ENCODE measurements at regions not wholly inside any gene's neighbourhood (a gene's known extent, or its start where the extent isn't known, plus 50 kb on each side); places are given as distances from the start of the nearest gene placed in this dataset.
A peak's percentile ranks its signal among the peaks of the same experiment; 100 is the strongest.
"Not testable (repeated sequence)": the region's sequence is repeated elsewhere in the genome, so short reads cannot be mapped to it uniquely, and the experiment has no call there.

DNA sequence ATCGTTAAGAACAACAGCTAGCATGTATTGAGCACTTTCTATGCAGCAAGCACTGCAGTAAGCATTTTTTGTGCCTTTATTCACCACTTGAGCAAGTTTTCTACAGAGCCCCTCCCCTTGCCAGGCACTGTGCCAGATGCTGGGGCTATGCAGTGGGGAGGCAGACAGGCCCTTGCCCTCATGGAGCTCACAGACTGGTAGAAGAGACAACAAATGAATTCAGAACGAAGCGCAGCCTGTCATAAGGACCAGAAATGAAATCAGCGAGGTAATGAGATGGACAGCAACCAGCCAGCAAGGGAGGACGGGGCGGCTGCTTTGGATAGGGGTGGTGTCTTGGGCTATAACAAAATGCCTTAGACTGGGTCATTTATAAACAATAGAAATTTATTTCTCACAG, 68.8 kb downstream of the C9orf50 start:
- no peak overlapping the region for H3K4me3 Mint-ChIP-seq
- DNase-seq (no peak), ATAC-seq (no peak)
- no peaks in the 10 kb centered on the region for H3K9me3 Mint-ChIP-seq (ENCODE audit: low read depth)
- CTCF ChIA-PET, result interaction anchor here (0.7 kb wide), 1 partner anchor 10 kb away, joined by 3 read pairs; no protein-coding TSS in a partner anchor
- POLR2A ChIA-PET, result no interaction called here
- peaks cover 3% of the 10 kb centered on the region for H3K4me1 Mint-ChIP-seq
- intact Hi-C loops (cut with DNase I, micrococcal nuclease), result no loop called here
- H3K36me3 Mint-ChIP-seq (ENCODE audit: low read depth), result no peaks in the 10 kb centered on the region
- H3K27me3 Mint-ChIP-seq, result peaks cover 21% of the 10 kb centered on the region
- H3K27ac Mint-ChIP-seq, result no peak overlapping the region

DNA sequence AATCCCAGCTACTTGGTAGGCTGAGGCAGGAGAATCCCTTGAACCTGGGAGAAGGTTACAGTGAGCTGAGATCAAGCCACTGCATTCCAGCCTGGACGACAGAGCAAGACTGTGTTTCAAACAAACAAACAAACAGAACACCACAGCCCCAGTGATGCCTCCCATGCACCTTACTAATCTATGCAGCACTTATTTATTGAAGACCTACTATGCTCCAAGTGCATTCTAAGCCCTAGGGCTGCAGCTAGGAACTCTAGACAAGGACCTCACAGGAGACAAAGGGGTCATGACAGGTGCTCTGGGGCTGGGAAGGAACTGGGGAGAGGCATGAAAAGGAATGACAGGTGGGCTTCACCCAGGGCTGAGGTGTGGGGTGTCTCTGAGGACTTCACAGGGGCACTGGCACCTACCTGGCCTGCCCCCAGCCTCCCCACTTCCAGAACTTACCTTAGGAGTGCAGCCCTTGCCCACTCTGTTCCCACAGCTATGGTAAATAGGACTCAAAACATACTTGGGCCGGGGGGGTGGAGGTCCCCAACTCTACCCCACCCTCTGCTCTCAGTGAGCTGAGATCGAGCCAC, 69.4 kb downstream of the C9orf50 start:
- H3K27ac Mint-ChIP-seq, result no peak overlapping the region

DNA sequence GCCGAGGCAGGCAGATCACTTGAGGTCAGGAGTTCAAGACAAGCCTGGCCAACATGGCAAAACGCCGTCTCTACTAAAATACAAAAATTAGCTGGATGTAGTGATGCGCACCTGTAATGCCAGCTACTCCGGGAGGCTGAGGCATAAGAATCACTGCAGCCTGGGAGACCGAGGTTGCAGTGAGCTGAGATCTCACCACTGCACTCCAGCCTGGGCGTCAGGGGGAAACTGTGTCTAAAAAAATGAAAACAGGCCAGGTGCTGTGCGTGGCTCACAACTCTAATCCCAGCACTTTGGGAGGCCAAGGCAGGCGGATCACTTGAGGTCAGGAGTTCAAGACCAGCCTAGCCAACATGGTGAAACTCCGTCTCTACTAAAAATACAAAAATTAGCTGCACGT, 69.9 kb downstream of the C9orf50 start:
- H3K27me3 Mint-ChIP-seq, result peaks cover 21% of the 10 kb centered on the region
- H3K36me3 Mint-ChIP-seq (ENCODE audit: low read depth); H3K9me3 Mint-ChIP-seq (ENCODE audit: low read depth); DNase-seq; intact Hi-C loops (cut with DNase I, micrococcal nuclease); H3K4me3 Mint-ChIP-seq; H3K27ac Mint-ChIP-seq; H3K4me1 Mint-ChIP-seq; ATAC-seq: not testable (repeated sequence)
- POLR2A ChIA-PET, result interaction anchor here (0.7 kb wide), 1 partner anchor 1039 kb away, joined by 6 read pairs; no protein-coding TSS in a partner anchor
- CTCF ChIA-PET, result interaction anchor here (0.6 to 1.2 kb wide), 2 partner anchors 31 to 122 kb away, joined by 3 to 4 read pairs; no protein-coding TSS in a partner anchor

More for the DNA sequence above, 69.4 kb downstream of the C9orf50 start:
- Mint-ChIP-seq H3K4me3 (no peak overlapping the region), H3K27me3 (peaks cover 21% of the 10 kb centered on the region), H3K4me1 (peaks cover 3% of the 10 kb centered on the region), H3K9me3 (ENCODE audit: low read depth) (no peaks in the 10 kb centered on the region), H3K36me3 (ENCODE audit: low read depth) (no peaks in the 10 kb centered on the region)
- ATAC-seq (no peak), DNase-seq (no peak)
- intact Hi-C loops (cut with DNase I, micrococcal nuclease), result no loop called here
- CTCF ChIA-PET, result interaction anchor here (0.6 to 1.2 kb wide), 2 partner anchors 30 to 123 kb away, joined by 3 to 4 read pairs; no protein-coding TSS in a partner anchor
- POLR2A ChIA-PET, result interaction anchor here (0.7 kb wide), 1 partner anchor 1040 kb away, joined by 6 read pairs; no protein-coding TSS in a partner anchor

DNA sequence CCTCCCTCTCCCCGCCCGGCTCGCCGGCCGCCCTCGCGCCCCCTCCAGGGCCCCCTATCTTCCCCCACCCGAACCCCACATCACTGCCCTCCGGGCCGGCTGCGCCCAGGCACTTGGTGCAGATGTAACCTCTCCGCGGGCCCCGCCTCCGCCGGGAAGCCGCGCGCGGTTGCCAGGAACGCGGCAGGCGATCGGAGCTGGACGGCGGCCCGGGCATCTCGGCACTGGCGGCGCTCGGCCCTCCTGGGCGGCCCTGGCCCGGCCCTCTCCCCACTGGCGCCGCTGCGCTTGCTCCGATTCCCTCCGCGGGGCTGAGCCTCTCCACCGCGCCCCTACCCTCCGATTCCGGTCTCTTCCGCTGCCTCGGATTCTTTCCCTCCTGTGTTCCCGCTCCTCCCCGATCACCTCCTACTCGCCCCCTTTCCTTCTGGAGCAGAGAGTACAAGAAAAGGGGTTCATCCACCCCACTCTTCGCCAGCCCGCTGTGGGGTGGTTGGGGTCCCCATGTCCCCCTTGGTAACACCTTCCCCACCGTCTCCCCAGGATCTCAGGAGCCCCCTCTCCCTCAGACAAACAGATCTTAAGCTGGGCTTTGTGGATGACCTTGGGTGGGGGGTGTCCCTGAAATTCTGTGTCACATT, 70.6 kb downstream of the C9orf50 start:
- CTCF ChIA-PET, result interaction anchor here (1.2 kb wide), 1 partner anchor 32 kb away, joined by 3 read pairs; no protein-coding TSS in a partner anchor
- intact Hi-C loops (cut with DNase I, micrococcal nuclease), result no loop called here
- Mint-ChIP-seq H3K27ac (peak overlapping the region; percentile 42), H3K27me3 (peaks cover 21% of the 10 kb centered on the region), H3K4me1 (peaks cover 3% of the 10 kb centered on the region), H3K4me3 (peak overlapping the region; percentile 64), H3K36me3 (ENCODE audit: low read depth) (no peaks in the 10 kb centered on the region), H3K9me3 (ENCODE audit: low read depth) (no peaks in the 10 kb centered on the region)
- POLR2A ChIA-PET, result interaction anchor here (0.7 kb wide), 1 partner anchor 1038 kb away, joined by 6 read pairs; no protein-coding TSS in a partner anchor
- DNase-seq (peak; percentile 50), ATAC-seq (peak; percentile 82)

DNA sequence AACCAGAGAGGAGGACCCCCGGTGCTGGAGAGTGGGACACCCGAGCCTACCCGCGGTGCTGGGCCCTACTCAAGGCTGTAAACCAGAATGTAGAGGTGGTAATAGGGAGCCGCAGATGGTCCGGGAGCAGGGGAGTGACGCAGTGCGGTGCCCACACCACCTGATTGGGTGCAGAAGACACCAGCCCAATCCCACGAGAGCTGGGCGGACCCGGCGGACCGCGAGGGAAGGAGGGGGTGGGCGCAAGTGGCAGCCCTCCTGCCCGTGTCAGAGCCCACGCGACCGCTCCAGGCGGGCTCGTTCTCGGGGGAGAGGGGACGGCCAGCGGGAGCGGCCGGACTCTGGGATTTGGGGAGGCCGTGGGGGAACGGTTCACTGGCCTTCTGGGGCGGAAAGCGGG, 71.2 kb downstream of the C9orf50 start:
- ChIA-PET POLR2A (no interaction called here), CTCF (no interaction called here)
- Mint-ChIP-seq H3K27ac (no peak overlapping the region), H3K4me1 (peaks cover 3% of the 10 kb centered on the region), H3K9me3 (ENCODE audit: low read depth) (no peaks in the 10 kb centered on the region), H3K4me3 (peak overlapping the region; percentile 43), H3K27me3 (peaks cover 21% of the 10 kb centered on the region), H3K36me3 (ENCODE audit: low read depth) (no peaks in the 10 kb centered on the region)
- intact Hi-C loops (cut with DNase I, micrococcal nuclease), result no loop called here
- DNase-seq, result no peak
- no peak for ATAC-seq

DNA sequence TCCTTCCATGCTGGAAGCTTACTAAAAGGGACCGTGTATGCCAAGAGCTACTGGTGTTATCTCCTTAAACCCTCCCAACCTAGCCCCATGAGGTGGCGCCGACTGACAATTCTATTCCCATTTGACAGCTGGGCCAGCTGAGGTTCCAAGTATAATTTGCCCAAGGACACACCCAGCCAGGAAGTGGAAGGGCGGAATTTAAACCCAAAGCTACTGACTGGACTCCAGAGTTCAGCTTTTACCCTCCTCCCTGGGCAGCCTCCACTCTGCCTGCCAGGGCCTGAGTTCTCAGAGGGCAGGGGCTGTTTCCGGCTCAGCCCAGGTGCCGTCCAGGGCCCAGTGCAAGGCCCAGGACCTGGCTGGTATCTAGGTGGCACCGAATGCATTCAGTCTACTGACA, 71.8 kb downstream of the C9orf50 start:
- Mint-ChIP-seq H3K4me3 (peak overlapping the region; percentile 43), H3K36me3 (ENCODE audit: low read depth) (no peaks in the 10 kb centered on the region), H3K4me1 (peaks cover 3% of the 10 kb centered on the region), H3K27me3 (peaks cover 21% of the 10 kb centered on the region), H3K27ac (no peak overlapping the region), H3K9me3 (ENCODE audit: low read depth) (no peaks in the 10 kb centered on the region)
- ATAC-seq (no peak), DNase-seq (no peak)
- POLR2A ChIA-PET, result no interaction called here
- CTCF ChIA-PET, result no interaction called here
- intact Hi-C loops (cut with DNase I, micrococcal nuclease), result no loop called here

DNA sequence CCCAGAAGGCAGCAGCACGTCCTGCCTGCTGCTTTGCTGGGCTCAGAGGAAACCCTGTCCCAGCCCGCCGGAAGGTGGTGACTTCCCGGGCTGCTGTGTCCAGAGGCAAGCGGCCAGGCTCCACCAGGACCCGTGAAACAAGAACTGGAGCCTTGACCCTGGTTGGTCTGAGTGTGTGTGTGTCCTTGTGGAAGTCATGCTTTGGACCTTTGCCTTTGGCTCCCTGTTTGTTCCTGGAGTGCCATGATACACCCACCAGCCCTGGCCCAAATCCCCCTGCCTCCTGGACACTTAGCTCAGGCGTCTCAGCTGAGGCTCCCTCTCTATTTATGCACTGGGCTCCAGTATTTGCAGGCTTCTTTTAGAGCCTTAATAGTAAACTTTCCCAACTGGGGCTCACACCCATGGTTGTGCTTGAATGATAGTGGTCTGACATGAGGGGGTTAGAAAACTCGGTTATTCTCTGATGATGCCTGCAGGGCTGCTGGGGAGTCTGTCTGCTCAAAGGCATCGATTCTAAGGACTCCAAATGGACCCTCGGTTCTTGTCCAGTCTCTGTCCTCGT, 72.2 kb downstream of the C9orf50 start:
- no peak for DNase-seq
- Mint-ChIP-seq H3K36me3 (ENCODE audit: low read depth) (no peaks in the 10 kb centered on the region), H3K27ac (no peak overlapping the region), H3K9me3 (ENCODE audit: low read depth) (no peaks in the 10 kb centered on the region), H3K27me3 (peaks cover 24% of the 10 kb centered on the region), H3K4me1 (peaks cover 3% of the 10 kb centered on the region), H3K4me3 (no peak overlapping the region)
- ChIA-PET CTCF (interaction anchor here (0.7 kb wide), 1 partner anchor 63 kb away, joined by 4 read pairs; no protein-coding TSS in a partner anchor), POLR2A (no interaction called here)
- intact Hi-C loops (cut with DNase I, micrococcal nuclease), result no loop called here
- ATAC-seq, result no peak

DNA sequence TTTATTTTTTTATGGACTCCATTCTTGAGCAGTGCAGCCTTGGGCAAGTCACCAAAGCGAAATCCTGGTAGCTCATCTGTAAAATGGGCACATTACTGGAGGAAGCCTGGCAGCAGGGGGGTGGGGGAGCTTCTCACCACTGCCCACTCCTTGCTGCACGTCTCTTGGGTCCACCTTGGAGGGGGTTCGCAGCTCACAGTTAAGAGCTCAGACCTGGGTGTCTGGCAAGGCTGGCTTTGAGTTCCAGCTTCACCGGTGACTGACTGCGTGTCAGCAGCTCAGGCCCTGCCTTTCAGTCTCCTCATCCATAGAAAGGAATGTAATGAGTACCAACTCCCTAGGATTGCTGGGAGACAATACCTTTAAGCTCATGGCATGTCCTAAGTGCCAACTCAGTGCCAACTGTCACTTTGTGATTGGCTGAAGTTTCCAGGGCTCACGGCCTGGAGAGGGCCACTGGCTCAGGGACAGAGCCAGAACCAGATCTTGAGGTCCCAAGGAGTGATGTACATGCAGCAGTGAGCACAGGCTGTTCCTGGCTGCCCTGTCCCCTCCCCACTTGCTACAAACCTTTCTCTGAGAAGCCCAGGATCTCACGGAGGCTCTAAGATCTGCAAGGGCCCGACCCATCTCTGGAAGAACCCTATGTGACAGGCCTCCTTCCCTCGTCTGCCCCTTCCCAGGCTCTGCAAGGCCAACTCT, 72.9 kb downstream of the C9orf50 start:
- Mint-ChIP-seq H3K27ac (no peak overlapping the region), H3K4me3 (no peak overlapping the region), H3K27me3 (peaks cover 28% of the 10 kb centered on the region), H3K9me3 (ENCODE audit: low read depth) (no peaks in the 10 kb centered on the region), H3K4me1 (peaks cover 3% of the 10 kb centered on the region), H3K36me3 (ENCODE audit: low read depth) (no peaks in the 10 kb centered on the region)
- POLR2A ChIA-PET, result no interaction called here
- CTCF ChIA-PET, result interaction anchor here (0.7 to 1.0 kb wide), 4 partner anchors 9 to 66 kb away, joined by 3 to 4 read pairs (median 3); no protein-coding TSS in a partner anchor
- DNase-seq, result no peak
- no peak for ATAC-seq
- intact Hi-C loops (cut with DNase I, micrococcal nuclease), result no loop called here

DNA sequence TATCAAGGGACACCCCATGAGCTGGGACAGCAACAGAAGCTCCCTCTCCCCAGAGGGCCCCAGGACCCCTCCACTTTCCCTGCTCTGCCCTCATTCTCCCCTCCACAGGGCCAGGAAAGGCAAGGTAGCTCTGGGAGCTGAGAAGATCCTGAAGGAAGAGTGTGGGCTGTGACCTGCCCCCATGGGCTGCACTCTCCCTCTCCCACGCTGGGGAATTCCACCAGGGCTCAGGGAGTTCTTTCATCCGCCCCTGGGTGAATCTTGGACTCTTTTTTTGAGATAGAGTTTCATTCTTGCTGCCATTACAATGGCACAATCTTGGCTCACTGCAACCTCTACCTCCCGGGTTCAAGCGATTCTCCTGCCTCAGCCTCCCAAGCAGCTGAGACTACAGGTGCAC, 73.8 kb downstream of the C9orf50 start:
- no peak for ATAC-seq
- CTCF ChIA-PET, result interaction anchor here (0.6 to 1.0 kb wide), 4 partner anchors 8 to 1431 kb away, joined by 3 read pairs; no protein-coding TSS in a partner anchor
- no peak overlapping the region for H3K4me3 Mint-ChIP-seq

DNA sequence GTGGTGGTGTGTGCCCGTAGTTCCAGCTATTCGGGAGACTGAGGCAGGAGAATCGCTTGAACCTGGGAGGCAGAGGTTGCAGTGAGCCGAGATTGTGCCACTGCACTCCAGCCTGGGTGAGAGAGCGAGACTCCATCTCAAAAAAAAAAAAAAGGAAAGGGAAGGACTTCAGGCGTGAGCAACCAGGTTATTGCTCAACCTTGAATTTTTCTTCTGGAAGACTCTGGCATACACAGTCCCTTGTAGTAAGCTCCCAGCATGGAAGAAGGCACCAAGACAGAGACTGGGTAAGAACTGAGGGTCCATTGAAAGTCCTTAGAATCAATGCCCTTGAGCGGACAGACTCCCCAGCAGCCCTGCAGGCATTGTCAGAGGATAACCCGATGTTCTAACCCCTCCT, 75.0 kb downstream of the C9orf50 start:
- H3K9me3 Mint-ChIP-seq (ENCODE audit: low read depth); POLR2A ChIA-PET; intact Hi-C loops (cut with DNase I, micrococcal nuclease); H3K4me1 Mint-ChIP-seq; H3K36me3 Mint-ChIP-seq (ENCODE audit: low read depth); H3K4me3 Mint-ChIP-seq; DNase-seq; CTCF ChIA-PET; H3K27ac Mint-ChIP-seq; ATAC-seq: not testable (repeated sequence)
- peaks cover 25% of the 10 kb centered on the region for H3K27me3 Mint-ChIP-seq

More for the DNA sequence above, 73.8 kb downstream of the C9orf50 start:
- no peak overlapping the region for H3K27ac Mint-ChIP-seq
- intact Hi-C loops (cut with DNase I, micrococcal nuclease), result no loop called here
- peaks cover 3% of the 10 kb centered on the region for H3K4me1 Mint-ChIP-seq
- DNase-seq, result no peak
- no peaks in the 10 kb centered on the region for H3K36me3 Mint-ChIP-seq (ENCODE audit: low read depth)
- peaks cover 28% of the 10 kb centered on the region for H3K27me3 Mint-ChIP-seq
- no peaks in the 10 kb centered on the region for H3K9me3 Mint-ChIP-seq (ENCODE audit: low read depth)
- POLR2A ChIA-PET, result no interaction called here

DNA sequence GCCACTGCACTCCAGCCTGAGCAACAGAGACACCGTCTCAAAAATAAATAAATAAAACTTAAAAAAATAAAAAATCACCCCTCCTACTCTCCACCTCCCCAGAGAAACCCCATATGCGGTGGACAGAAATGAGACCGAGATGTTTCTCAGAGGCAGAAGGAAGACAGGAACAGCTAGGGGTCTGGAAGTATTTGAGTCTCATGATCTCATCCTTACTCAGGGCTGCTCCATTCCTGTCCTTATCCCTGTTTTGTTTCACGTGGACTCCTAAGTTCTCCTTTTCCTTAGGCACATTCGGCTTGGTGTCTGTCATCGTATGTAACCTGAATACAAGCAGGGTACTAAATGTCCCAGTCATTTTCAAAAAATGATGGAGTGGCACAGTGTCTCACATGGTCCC, 76.1 kb downstream of the C9orf50 start:
- no peaks in the 10 kb centered on the region for H3K9me3 Mint-ChIP-seq (ENCODE audit: low read depth)
- H3K27me3 Mint-ChIP-seq, result peaks cover 20% of the 10 kb centered on the region
- H3K36me3 Mint-ChIP-seq (ENCODE audit: low read depth), result no peaks in the 10 kb centered on the region
- no peak overlapping the region for H3K4me3 Mint-ChIP-seq
- ATAC-seq, result no peak
- ChIA-PET CTCF (interaction anchor here (0.6 kb wide), 1 partner anchor 216 kb away, joined by 3 read pairs; no protein-coding TSS in a partner anchor), POLR2A (no interaction called here)
- DNase-seq, result no peak
- intact Hi-C loops (cut with DNase I, micrococcal nuclease), result no loop called here
- peaks cover 3% of the 10 kb centered on the region for H3K4me1 Mint-ChIP-seq
- H3K27ac Mint-ChIP-seq, result no peak overlapping the region
